GM10248 (cell line): ENCODE measurements at regions not wholly inside any gene's neighbourhood (a gene's known extent, or its start where the extent isn't known, plus 50 kb on each side); places are given as distances from the start of the nearest gene placed in this dataset.

Experiments used
- CTCF ChIA-PET: fragments of 300-600 bp; sonication (Branson Sonifier 250); formaldehyde crosslinking; extraction: SDS; loops from one replicate; lab custom pipeline; 2021; ENCODE audit warnings: antibody characterized with exemption; lab: Yijun Ruan, JAX
- POLR2A ChIA-PET: fragments of 350-650 bp; sonication (Branson Sonifier 250); formaldehyde crosslinking; extraction: SDS; loops from one replicate; lab custom pipeline; 2020; ENCODE audit warnings: antibody characterized with exemption; lab: Yijun Ruan, JAX
- DNase-seq: peaks from one replicate; pipeline ENCODE4 v3.0.0; 2012; ENCODE audit errors: extremely low spot score
- TF ChIP-seq, protein P1 (sequence below): IDR thresholded peaks from 2 replicates; pipeline ENCODE4 v1.5.1; 2012; ENCODE audit warnings: mild to moderate bottlenecking, low read depth; ENCODE audit errors: extremely low read depth, missing control alignments, control extremely low read depth

DNA sequence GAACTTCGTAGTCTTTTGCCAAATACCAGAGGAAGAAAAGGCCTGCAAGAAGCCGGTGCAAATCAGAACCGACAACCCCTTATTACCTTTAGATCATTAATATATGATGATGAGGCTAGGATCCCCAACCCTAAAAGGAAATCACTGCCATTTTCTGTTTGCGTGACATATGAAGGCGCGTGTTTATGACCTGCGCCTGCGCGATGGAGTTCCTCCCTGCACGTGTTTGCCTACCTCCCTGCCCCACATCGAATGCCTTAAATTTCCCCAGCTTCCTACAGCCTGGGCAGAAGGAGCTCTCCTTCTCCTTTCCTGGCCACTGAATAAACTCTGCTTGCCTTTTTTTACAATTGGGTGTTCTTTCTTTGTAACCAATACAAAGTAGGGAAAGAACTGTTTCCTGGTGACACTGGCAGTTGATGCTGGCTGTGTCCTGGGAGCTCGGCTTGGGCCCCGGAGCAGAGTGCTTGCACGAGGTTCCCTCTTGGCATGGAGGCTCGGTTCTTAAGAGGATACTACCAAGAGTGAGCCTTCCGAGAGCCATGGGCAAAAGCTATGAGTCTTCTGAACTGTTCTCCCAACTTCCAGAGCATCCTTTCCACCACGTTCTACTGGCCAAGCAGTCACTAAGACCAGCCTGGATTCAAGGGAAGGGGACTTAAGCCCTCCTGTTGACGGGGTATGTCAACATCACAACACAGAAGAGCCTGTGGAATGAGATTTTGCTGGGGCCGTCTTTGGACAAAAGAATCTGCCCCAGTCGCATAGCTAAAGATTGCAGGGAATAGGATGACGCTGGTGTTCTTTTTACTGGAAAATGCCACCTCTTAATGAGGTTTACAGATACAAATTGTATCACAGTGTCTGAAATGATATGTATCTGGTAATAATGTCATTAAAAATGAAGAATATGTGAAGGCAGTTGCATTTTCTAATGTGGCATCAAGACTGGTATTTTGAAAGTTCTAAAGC lies 179.8 kb downstream of the SH3BP4 start:
- DNase-seq = no peak
- ChIA-PET CTCF (interaction anchor here (1.0 to 2.4 kb wide), 3 partner anchors 9 to 615 kb away, joined by 3 to 11 read pairs (median 4); no protein-coding TSS in a partner anchor), POLR2A (no interaction called here)
- TF ChIP-seq, protein P1, sequence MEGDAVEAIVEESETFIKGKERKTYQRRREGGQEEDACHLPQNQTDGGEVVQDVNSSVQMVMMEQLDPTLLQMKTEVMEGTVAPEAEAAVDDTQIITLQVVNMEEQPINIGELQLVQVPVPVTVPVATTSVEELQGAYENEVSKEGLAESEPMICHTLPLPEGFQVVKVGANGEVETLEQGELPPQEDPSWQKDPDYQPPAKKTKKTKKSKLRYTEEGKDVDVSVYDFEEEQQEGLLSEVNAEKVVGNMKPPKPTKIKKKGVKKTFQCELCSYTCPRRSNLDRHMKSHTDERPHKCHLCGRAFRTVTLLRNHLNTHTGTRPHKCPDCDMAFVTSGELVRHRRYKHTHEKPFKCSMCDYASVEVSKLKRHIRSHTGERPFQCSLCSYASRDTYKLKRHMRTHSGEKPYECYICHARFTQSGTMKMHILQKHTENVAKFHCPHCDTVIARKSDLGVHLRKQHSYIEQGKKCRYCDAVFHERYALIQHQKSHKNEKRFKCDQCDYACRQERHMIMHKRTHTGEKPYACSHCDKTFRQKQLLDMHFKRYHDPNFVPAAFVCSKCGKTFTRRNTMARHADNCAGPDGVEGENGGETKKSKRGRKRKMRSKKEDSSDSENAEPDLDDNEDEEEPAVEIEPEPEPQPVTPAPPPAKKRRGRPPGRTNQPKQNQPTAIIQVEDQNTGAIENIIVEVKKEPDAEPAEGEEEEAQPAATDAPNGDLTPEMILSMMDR = no peak

GRCh38 chr2:235132651-235133050 lies 180.8 kb downstream of the SH3BP4 start:
- ChIA-PET CTCF (interaction anchor here (1.2 to 2.4 kb wide), 2 partner anchors 461 to 614 kb away, joined by 3 to 11 read pairs; no protein-coding TSS in a partner anchor), POLR2A (no interaction called here)
- DNase-seq = no peak
- TF ChIP-seq, protein P1 = no peak

GRCh38 chr2:235133837-235134236 lies 182.0 kb downstream of the SH3BP4 start:
- CTCF ChIA-PET = interaction anchor here (1.1 to 4.4 kb wide), 5 partner anchors 15 to 577 kb away, joined by 3 to 46 read pairs (median 4); no protein-coding TSS in a partner anchor
- DNase-seq = no peak
- POLR2A ChIA-PET = no interaction called here
- TF ChIP-seq, protein P1 = no peak

- no peak for DNase-seq
- POLR2A ChIA-PET = no interaction called here
- CTCF ChIA-PET = interaction anchor here (1.6 to 4.4 kb wide), 4 partner anchors 15 to 577 kb away, joined by 3 to 46 read pairs (median 4); no protein-coding TSS in a partner anchor
- TF ChIP-seq, protein P1 = no peak
Observed at GRCh38 chr2:235134420-235134819, 182.6 kb downstream of the SH3BP4 start.

GRCh38 chr2:235135195-235135965 lies 183.6 kb downstream of the SH3BP4 start:
- ChIA-PET CTCF (interaction anchor here (0.7 to 4.4 kb wide), 9 partner anchors 8 to 610 kb away, joined by 3 to 46 read pairs (median 4); no protein-coding TSS in a partner anchor), POLR2A (no interaction called here)
- no peak for DNase-seq
- TF ChIP-seq, protein P1 = no peak

DNA sequence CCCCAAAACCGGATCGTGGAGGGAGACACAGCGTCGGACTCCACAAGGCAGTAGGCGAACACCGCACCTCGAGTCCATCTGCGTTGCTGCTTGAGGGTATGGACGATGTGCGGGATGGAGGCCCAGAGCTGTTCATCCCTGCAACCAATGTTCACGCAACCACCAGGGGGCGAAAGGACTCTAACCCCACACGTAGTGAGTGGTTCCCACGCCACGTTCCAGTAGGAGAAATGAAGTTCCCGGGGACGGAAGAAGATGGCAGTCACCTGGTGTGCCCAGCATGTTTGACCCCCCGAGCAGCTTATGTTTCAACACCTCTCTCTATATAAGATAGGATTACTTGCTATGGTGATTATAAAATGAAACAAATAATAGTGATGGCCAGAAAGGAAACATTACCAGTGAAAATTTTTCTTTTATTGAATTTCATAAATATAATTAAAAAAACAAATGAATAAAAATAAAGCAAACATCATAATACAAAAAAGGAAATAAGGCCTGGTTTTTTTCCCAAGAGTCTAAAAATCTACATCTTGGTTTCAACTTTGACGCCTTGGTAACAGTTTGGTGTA lies 184.3 kb downstream of the SH3BP4 start:
- CTCF ChIA-PET = interaction anchor here (0.7 to 4.4 kb wide), 6 partner anchors 9 to 610 kb away, joined by 3 to 46 read pairs (median 4); no protein-coding TSS in a partner anchor
- DNase-seq = peak; percentile 49

More for the DNA sequence above, 184.3 kb downstream of the SH3BP4 start:
- TF ChIP-seq, protein P1 = peak; percentile 57
- POLR2A ChIA-PET = no interaction called here
